H1 (cell line): ENCODE measurements at regions not wholly inside any gene's neighbourhood (a gene's known extent, or its start where the extent isn't known, plus 50 kb on each side); places are given as distances from the start of the nearest gene placed in this dataset.

Experiments
- CTCF ChIA-PET: fragments of 300-600 bp; sonication (Branson Sonifier 250); formaldehyde crosslinking; loops from one replicate; lab custom pipeline; 2021; ENCODE audit not compliant: partially characterized antibody; lab: Charles Lee
- POLR2A ChIA-PET: fragments of 300-600 bp; sonication (Branson Sonifier 250); formaldehyde crosslinking; loops from one replicate; lab custom pipeline; 2021; ENCODE audit warnings: inconsistent platforms; ENCODE audit not compliant: partially characterized antibody; lab: Charles Lee
- DNase-seq, 2 experiments: peaks; one replicate each; pipeline versions ENCODE4 v3.0.0 to v3.0.0-alpha.2; 2010 to 2022; ENCODE audit warnings: low spot score in 2 of 2, low read depth in 1 of 2, mixed read lengths in 1 of 2
- FAIRE-seq: peaks from 2 replicates; lab custom pipeline; 2011; peaks lifted over from hg19 to GRCh38; lab: Jason Lieb, UNC
- H2AFZ ChIP-seq: 2 replicates; pipeline ENCODE4 v1.8.1; 2012; ENCODE audit warnings: low read length, inconsistent platforms
- H2AK5ac ChIP-seq: 2 replicates; pipeline ENCODE4 v1.6.1; 2013; ENCODE audit warnings: low read depth, low read length
- H2BK120ac ChIP-seq: replicated peaks from 2 replicates; pipeline ENCODE3; 2013; ENCODE audit warnings: low read depth, low read length, inconsistent platforms
- H2BK12ac ChIP-seq: 2 replicates; pipeline ENCODE4 v1.6.1; 2013; ENCODE audit warnings: low read depth, low read length
- H2BK15ac ChIP-seq: 2 replicates; pipeline ENCODE4 v1.6.1; 2013; ENCODE audit warnings: low read length
- H2BK20ac ChIP-seq: 2 replicates; pipeline ENCODE4 v1.6.1; 2013; ENCODE audit warnings: low read length
- H2BK5ac ChIP-seq: 2 replicates; pipeline ENCODE4 v1.6.1; 2013; ENCODE audit warnings: low read depth, low read length
- H3K14ac ChIP-seq: 2 replicates; pipeline ENCODE4 v1.6.1; 2013; ENCODE audit warnings: inconsistent platforms; ENCODE audit not compliant: insufficient read length
- H3K18ac ChIP-seq: 2 replicates; pipeline ENCODE4 v1.6.1; 2013; ENCODE audit warnings: low read length; ENCODE audit errors: extremely low read depth
- H3K23ac ChIP-seq: 2 replicates; pipeline ENCODE4 v1.6.1; 2013; ENCODE audit warnings: inconsistent platforms; ENCODE audit not compliant: insufficient read length
- H3K23me2 ChIP-seq: 2 replicates; pipeline ENCODE4 v1.6.1; 2013; ENCODE audit warnings: low read depth, low read length
- H3K27ac ChIP-seq: 2 replicates; pipeline ENCODE4 v1.6.1; 2011; ENCODE audit warnings: low read depth, low read length, inconsistent platforms
- H3K27me3 ChIP-seq, 4 experiments: replicated peaks in 1 of 4; 1 replicate in 1 of 4; 2 replicates in 3 of 4; pipeline versions ENCODE4 v1.6.1 to v1.8.1; 2011 to 2013; ENCODE audit warnings: low read length in 3 of 4, mild to moderate bottlenecking in 3 of 4, inconsistent platforms in 2 of 4, mixed read lengths in 2 of 4, moderate library complexity in 1 of 4; ENCODE audit not compliant: control insufficient read depth in 3 of 4, insufficient read depth in 3 of 4; ENCODE audit errors: extremely low read depth in 1 of 4
- H3K36me3 ChIP-seq, 4 experiments: 2 replicates each; pipeline versions ENCODE4 v1.6.1 to v1.8.1; 2011 to 2013; ENCODE audit warnings: mild to moderate bottlenecking in 4 of 4, low read length in 3 of 4, moderate library complexity in 2 of 4, control low read depth in 1 of 4, inconsistent platforms in 1 of 4; ENCODE audit not compliant: insufficient read depth in 4 of 4, control insufficient read depth in 2 of 4
- H3K4ac ChIP-seq: replicated peaks from 2 replicates; pipeline ENCODE3; 2013; ENCODE audit warnings: low read length, low read depth, mixed read lengths, inconsistent platforms; ENCODE audit not compliant: insufficient read length
- H3K4me1 ChIP-seq, 4 experiments: replicated peaks in 1 of 4; 1 replicate in 1 of 4; 2 replicates in 3 of 4; pipeline versions ENCODE4 v1.6.1 to v1.8.1; 2011 to 2013; ENCODE audit warnings: low read length in 3 of 4, inconsistent platforms in 2 of 4, mixed read lengths in 1 of 4; ENCODE audit not compliant: insufficient read depth in 4 of 4, control insufficient read depth in 3 of 4
- H3K4me2 ChIP-seq, 2 experiments: 2 replicates each; pipeline versions ENCODE4 v1.6.1 to v1.8.1; 2011 to 2013; ENCODE audit warnings: low read depth in 2 of 2, low read length in 2 of 2, control low read depth in 1 of 2, inconsistent platforms in 1 of 2, mild to moderate bottlenecking in 1 of 2; ENCODE audit not compliant: insufficient read depth in 1 of 2
- H3K4me3 ChIP-seq, 4 experiments: fragments of 200-600, 300-600 bp in 1 of 4; sonication (generic), shearing (Covaris generic), sonication (Bioruptor Twin) in 1 of 4; 2 replicates each; pipeline versions ENCODE4 v1.5.1 to v1.8.1; 2011 to 2016; ENCODE audit warnings: low read length in 4 of 4, low read depth in 3 of 4, control low read depth in 2 of 4, inconsistent platforms in 2 of 4, mild to moderate bottlenecking in 2 of 4, mixed read lengths in 1 of 4, moderate library complexity in 1 of 4; ENCODE audit not compliant: insufficient read depth in 2 of 4; ENCODE audit errors: extremely low read depth in 1 of 4
- H3K56ac ChIP-seq: replicated peaks from 2 replicates; pipeline ENCODE3; 2013; ENCODE audit warnings: low read depth, mild to moderate bottlenecking, mixed read lengths, low read length, inconsistent platforms; ENCODE audit not compliant: insufficient read length
- H3K79me1 ChIP-seq: 2 replicates; pipeline ENCODE4 v1.6.1; 2013; ENCODE audit warnings: low read depth, low read length, control low read depth
- H3K79me2 ChIP-seq, 2 experiments: 2 replicates each; pipeline versions ENCODE4 v1.6.1 to v1.8.1; 2012 to 2013; ENCODE audit warnings: low read length in 2 of 2, mild to moderate bottlenecking in 2 of 2, inconsistent platforms in 1 of 2; ENCODE audit not compliant: insufficient read depth in 2 of 2, control insufficient read depth in 1 of 2
- H3K9ac ChIP-seq, 4 experiments: replicated peaks in 1 of 4; 1 replicate in 1 of 4; 2 replicates in 3 of 4; pipeline versions ENCODE4 v1.6.1 to v1.8.1; 2011 to 2013; ENCODE audit warnings: low read depth in 3 of 4, low read length in 3 of 4, control low read depth in 2 of 4, mild to moderate bottlenecking in 2 of 4, moderate library complexity in 2 of 4, inconsistent platforms in 1 of 4; ENCODE audit errors: extremely low read depth in 1 of 4
- H3K9me3 ChIP-seq, 2 experiments: 2 replicates each; pipeline versions ENCODE4 v1.6.1 to v1.8.1; 2012 to 2013; ENCODE audit warnings: mild to moderate bottlenecking in 2 of 2, moderate library complexity in 2 of 2, control low read depth in 1 of 2, inconsistent platforms in 1 of 2, low read depth in 1 of 2, low read length in 1 of 2, mixed read lengths in 1 of 2; ENCODE audit not compliant: insufficient read depth in 2 of 2
- H4K20me1 ChIP-seq, 2 experiments: replicated peaks in 1 of 2; 2 replicates each; pipeline versions ENCODE3 to v1.8.1; 2011 to 2013; ENCODE audit warnings: inconsistent platforms in 2 of 2, low read length in 2 of 2, mild to moderate bottlenecking in 1 of 2; ENCODE audit not compliant: insufficient read depth in 2 of 2, control insufficient read depth in 1 of 2
- H4K5ac ChIP-seq: 2 replicates; pipeline ENCODE4 v1.6.1; 2013; ENCODE audit warnings: low read length, low read depth, mixed read lengths, inconsistent platforms; ENCODE audit not compliant: insufficient read length
- H4K8ac ChIP-seq: 2 replicates; pipeline ENCODE4 v1.8.0; 2013; ENCODE audit warnings: mild to moderate bottlenecking, moderate library complexity, low read length, inconsistent platforms; ENCODE audit not compliant: insufficient read depth; ENCODE audit errors: extremely low read depth
- H4K91ac ChIP-seq: replicated peaks from 2 replicates; pipeline ENCODE3; 2013; ENCODE audit warnings: low read length, mixed read lengths, inconsistent platforms; ENCODE audit not compliant: insufficient read length
- ASH2L ChIP-seq: fragments of 200-600, 300-600 bp; sonication (generic); IDR thresholded peaks from one replicate; pipeline ENCODE4 v1.7.1; 2017; ENCODE audit warnings: low read length
- BCL11A ChIP-seq, 2 experiments: IDR thresholded peaks; one replicate each; pipeline ENCODE4 v1.6.1; 2011; ENCODE audit warnings: low read depth in 2 of 2, low read length in 2 of 2, mild to moderate bottlenecking in 2 of 2
- CBX8 ChIP-seq: fragments of 300-800, 300-1000 bp; sonication (generic); IDR thresholded peaks from 2 replicates; pipeline ENCODE4 v1.7.1; 2016; ENCODE audit warnings: low read depth, low read length, borderline replicate concordance
- CHD2 ChIP-seq: IDR thresholded peaks from 2 replicates; pipeline ENCODE4 v1.6.1; 2012; ENCODE audit warnings: low read length, improper control_type of control experiment
- EGR1 ChIP-seq: IDR thresholded peaks from 2 replicates; pipeline ENCODE4 v1.6.1; 2011; ENCODE audit warnings: low read depth, low read length, borderline replicate concordance
- EZH2 ChIP-seq: fragments of 200-600 bp; sonication (generic); IDR thresholded peaks from 2 replicates; pipeline ENCODE4 v1.7.1; 2012; ENCODE audit warnings: low read depth, mild to moderate bottlenecking, moderate library complexity, low read length, inconsistent platforms; ENCODE audit not compliant: severe bottlenecking
- GTF2F1 ChIP-seq: IDR thresholded peaks from 2 replicates; pipeline ENCODE4 v1.6.1; 2012; ENCODE audit warnings: low read depth, low read length, improper control_type of control experiment, borderline replicate concordance
- POU5F1 ChIP-seq: IDR thresholded peaks from 2 replicates; pipeline ENCODE4 v1.6.1; 2011; ENCODE audit warnings: low read depth, mild to moderate bottlenecking, low read length, moderate library complexity
- RAD21 ChIP-seq, 2 experiments: IDR thresholded peaks in 1 of 2; conservative IDR thresholded peaks in 1 of 2; 2 replicates each; pipeline ENCODE4 v1.6.1; 2011; ENCODE audit warnings: low read depth in 2 of 2, low read length in 2 of 2, improper control_type of control experiment in 1 of 2, inconsistent platforms in 1 of 2, mild to moderate bottlenecking in 1 of 2, moderate library complexity in 1 of 2
- SP1 ChIP-seq: IDR thresholded peaks from 2 replicates; pipeline ENCODE4 v1.6.1; 2011; ENCODE audit warnings: low read depth, low read length
- SP2 ChIP-seq: IDR thresholded peaks from 2 replicates; pipeline ENCODE4 v1.6.1; 2012; ENCODE audit warnings: mild to moderate bottlenecking, low read length, inconsistent platforms
- TBP ChIP-seq: IDR thresholded peaks from 2 replicates; pipeline ENCODE4 v1.6.1; 2011; ENCODE audit warnings: low read depth, low read length, improper control_type of control experiment
- YY1 ChIP-seq: IDR thresholded peaks from 2 replicates; pipeline ENCODE4 v1.6.1; 2011; ENCODE audit warnings: low read depth, mild to moderate bottlenecking, low read length
- WGBS, 2 experiments: shearing (Covaris generic) in 1 of 2; methylation state at CpG; one replicate each; pipeline versions ENCODE4 v1.1.6 to v1.1.7; 2013 to 2015; ENCODE audit warnings: low lambda C conversion rate in 2 of 2, mixed read lengths in 2 of 2, inconsistent platforms in 1 of 2, low coverage in 1 of 2, missing lambda C conversion rate in 1 of 2; ENCODE audit not compliant: insufficient replicate concordance in 2 of 2, insufficient coverage in 1 of 2, insufficient read length in 1 of 2; ENCODE audit errors: extremely low coverage in 1 of 2, missing lambda C conversion rate in 1 of 2; 5-methylcytosine and 5-hydroxymethylcytosine counted together
- TF ChIP-seq, protein P1 (sequence below): IDR thresholded peaks from 2 replicates; pipeline ENCODE4 v1.6.1; 2012; ENCODE audit warnings: inconsistent platforms

DNA sequence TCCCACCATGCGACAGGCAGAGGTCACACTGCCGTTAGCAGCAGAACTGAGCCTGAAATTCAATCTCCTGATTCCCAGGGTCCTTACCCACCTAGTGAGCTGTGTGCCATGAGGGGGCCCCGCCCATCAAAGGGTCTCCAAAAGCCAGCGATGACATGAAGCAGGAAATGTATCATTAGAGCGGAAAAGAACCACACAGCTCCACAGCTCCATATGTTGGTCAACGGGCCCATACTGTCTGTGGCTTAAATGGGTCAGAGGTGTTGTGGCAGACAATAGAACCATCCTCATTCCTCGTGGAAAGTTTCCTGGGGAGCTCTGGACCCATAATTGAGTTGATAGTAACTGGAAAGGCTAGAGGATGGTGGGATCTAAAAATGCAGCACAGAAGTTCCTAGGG, 68.1 kb upstream of the PODXL start:
- H3K4me2 ChIP-seq = no peak overlapping the region
- ChIA-PET CTCF (interaction anchor here (0.7 to 11.7 kb wide), 10 partner anchors 13 to 79 kb away, joined by 3 to 93 read pairs (median 12); no protein-coding TSS in a partner anchor), POLR2A (interaction anchor here (0.7 to 6.5 kb wide), 9 partner anchors 12 to 87 kb away, joined by 3 to 57 read pairs (median 7); no protein-coding TSS in a partner anchor)
- WGBS, 2 experiments = 86% methylated on average over 7 of the region's 7 CpGs; no CpG with 5 or more reads in 1 of the 2 experiments
- no peak overlapping the region for H2AFZ ChIP-seq
- peak overlapping the region; percentile 86 for H4K91ac ChIP-seq
- H2BK5ac ChIP-seq = peak overlapping the region; percentile 29; the same call in 1 of the 2 replicates
- no peaks in the 10 kb centered on the region for H3K79me2 ChIP-seq
- H2AK5ac ChIP-seq = peak overlapping the region; percentile 20; the same call in 1 of the 2 replicates
- peaks cover 7 to 32% (median 18%) of the 10 kb centered on the region in 4 experiments for H3K4me1 ChIP-seq
- 0 out of 2 replicates have a peak overlapping the region, but pooled peaks have one; percentile 3 for H2BK15ac ChIP-seq
- no peak overlapping the region for H3K4me3 ChIP-seq
- peak overlapping the region; percentile 91 for H2BK20ac ChIP-seq
- no peak overlapping the region for H3K14ac ChIP-seq
- DNase-seq (no peak), FAIRE-seq (no peak)
- peak overlapping the region; percentile 3 for H3K4ac ChIP-seq
- no peak overlapping the region for H4K5ac ChIP-seq
- H4K20me1 ChIP-seq = peaks cover 0 to 2% of the 10 kb centered on the region in 2 experiments
- 0 out of 2 replicates have a peak overlapping the region, but pooled peaks have one; percentile 9 for H3K18ac ChIP-seq
- no peak overlapping the region for H3K56ac ChIP-seq
- no peaks in the 10 kb centered on the region for H3K27me3 ChIP-seq
- no peak overlapping the region for H4K8ac ChIP-seq
- no peaks in the 10 kb centered on the region for H3K36me3 ChIP-seq
- no peak overlapping the region for H3K23ac ChIP-seq
- no peaks in the 10 kb centered on the region for H3K79me1 ChIP-seq
- H3K27ac ChIP-seq = no peak overlapping the region
- H2BK12ac ChIP-seq = peak overlapping the region; percentile 97; the same call in 1 of the 2 replicates
- H3K23me2 ChIP-seq = peaks cover 3% of the 10 kb centered on the region; the same call in 1 of the 2 replicates
- H2BK120ac ChIP-seq = peak overlapping the region; percentile 73
- no peaks in the 10 kb centered on the region for H3K9me3 ChIP-seq
- no peak overlapping the region for H3K9ac ChIP-seq
- TF ChIP-seq RAD21 (IDR thresholded peaks at IDR 0.05 in 1 of 2, conservative IDR thresholded peaks at IDR 0.05 in 1 of 2; ENCODE audit: low read depth in 2 of 2, low read length in 2 of 2) (no peak), ASH2L (no peak), EGR1 (no peak), BCL11A (IDR thresholded peaks at IDR 0.05; ENCODE audit: low read depth in 2 of 2, low read length in 2 of 2) (no peak), EZH2 (no peak), SP1 (no peak), GTF2F1 (no peak), CBX8 (no peak), POU5F1 (no peak), TBP (no peak), SP2 (no peak), YY1 (no peak), CHD2 (no peak)
- TF ChIP-seq, protein P1, sequence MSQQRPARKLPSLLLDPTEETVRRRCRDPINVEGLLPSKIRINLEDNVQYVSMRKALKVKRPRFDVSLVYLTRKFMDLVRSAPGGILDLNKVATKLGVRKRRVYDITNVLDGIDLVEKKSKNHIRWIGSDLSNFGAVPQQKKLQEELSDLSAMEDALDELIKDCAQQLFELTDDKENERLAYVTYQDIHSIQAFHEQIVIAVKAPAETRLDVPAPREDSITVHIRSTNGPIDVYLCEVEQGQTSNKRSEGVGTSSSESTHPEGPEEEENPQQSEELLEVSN = no peak
